T-helper 9 cell (primary cell): ENCODE measurements at regions not wholly inside any gene's neighbourhood (a gene's known extent, or its start where the extent isn't known, plus 50 kb on each side); places are given as distances from the start of the nearest gene placed in this dataset.

Experiments
- DNase-seq: peaks from one replicate; pipeline ENCODE4 v3.0.0-alpha.2; 2020

DNA sequence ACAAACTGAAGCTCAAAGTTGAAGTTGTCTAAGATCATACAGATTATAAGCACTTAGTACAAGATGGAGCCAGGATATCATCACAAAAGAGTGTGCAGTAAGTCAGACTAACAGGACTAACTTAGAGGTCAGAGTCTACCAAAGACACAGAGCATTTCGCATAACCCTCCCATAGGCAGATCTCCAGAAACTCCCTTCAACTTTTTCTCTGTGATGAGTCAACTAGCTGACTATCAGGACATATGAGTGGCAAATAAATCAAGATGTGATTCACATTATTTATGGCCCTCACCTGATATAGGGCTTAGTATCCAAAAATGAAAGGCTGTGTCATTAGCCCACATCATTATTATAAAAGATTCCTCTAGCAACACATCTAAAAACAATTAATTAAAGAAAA, 484.6 kb downstream of the GALC start:
- DNase-seq: no peak

DNA sequence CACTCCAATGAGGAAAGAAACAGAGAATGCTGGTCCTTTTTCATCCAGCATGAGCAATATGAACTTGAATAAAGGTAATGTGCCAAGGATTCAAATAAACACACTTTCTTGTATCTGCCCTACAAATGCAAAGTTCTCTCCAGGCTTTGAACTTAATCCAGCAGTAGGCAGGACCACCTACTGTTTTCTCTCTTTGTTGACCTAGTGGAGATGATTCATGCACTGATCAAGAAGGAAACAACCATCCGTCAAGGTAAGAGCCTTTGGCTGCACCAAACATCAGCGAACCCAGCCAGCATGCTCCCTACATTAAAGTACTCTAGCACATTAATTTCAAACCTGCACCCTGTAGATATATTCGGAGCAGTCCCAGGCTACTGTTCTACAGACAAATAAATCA, 489.3 kb downstream of the GALC start:
- DNase-seq: no peak

DNA sequence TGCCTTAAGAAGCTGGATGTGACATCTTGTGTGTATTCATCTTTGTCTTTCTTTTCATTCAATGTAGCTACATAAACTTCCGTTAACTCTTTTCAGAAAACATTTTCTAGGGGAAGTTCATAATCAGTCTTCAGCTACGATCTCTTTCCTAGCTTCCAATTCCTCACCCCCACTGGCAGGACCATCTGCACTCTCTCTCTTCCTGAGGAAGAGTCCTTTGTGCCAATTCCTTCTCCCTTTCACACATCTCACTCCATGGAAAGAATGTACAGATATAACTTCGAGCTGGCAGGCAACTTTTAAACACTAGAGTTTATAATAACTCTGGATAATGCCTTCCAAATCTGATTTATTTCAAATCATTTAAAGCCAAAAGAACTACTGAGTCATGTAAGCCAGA, 495.7 kb downstream of the GALC start:
- DNase-seq: no peak

DNA sequence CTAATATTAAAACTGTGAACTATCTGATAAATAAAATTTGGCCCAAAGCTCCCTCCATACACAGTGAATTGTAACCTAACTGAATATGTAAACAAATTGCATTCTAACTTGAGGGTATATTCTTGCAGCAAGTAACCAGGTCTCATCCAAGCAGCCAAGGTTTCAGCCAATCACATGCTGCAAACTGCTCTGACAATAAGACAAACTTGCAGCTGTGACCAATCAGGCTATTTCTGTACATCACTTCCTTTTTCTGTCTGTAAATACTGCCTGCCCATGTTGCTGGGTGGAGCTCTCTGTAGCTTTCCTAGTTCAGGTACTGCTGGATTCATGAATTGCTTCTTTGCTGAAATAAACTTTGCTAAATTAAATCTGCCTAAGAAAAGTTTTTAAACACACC, 499.0 kb downstream of the GALC start:
- no peak for DNase-seq

DNA sequence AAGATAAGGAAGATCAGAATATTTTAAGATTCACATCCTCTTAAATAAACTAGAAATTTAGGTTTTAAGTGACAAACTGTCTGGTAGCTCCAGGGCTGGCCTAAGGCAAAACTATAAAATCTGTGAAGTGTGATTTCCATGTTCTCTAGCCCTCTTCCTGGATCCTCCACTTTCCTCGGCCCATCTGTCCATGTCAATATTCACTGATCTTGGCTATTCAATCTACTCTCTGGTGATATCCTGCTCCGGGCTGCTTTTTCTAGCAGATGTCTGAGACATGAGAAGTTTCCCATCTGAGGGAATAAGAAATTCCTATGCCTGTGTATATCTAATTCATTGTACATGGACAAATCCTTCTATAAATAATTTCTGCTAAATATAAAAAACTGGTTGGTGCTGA, 500.4 kb downstream of the GALC start:
- no peak for DNase-seq

DNA sequence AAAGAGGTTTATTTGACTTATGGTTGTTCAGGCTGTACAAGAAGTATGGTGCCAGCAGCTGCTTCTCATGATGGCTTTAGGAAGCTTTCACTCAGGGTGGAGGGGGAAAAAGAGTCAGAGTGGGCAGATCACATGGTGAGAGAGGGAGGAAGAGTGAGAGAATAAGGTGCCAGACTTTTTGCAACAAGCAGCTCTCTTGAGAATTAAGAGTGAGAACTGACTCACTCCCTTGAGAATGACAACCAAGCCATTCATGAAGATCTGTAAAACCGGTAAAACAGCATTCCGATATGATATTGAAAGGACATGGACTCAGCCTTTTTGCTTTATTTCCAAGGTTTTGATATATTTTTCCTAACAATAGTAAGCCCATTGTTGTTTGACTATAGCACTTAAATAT, 501.2 kb downstream of the GALC start:
- DNase-seq: no peak

DNA sequence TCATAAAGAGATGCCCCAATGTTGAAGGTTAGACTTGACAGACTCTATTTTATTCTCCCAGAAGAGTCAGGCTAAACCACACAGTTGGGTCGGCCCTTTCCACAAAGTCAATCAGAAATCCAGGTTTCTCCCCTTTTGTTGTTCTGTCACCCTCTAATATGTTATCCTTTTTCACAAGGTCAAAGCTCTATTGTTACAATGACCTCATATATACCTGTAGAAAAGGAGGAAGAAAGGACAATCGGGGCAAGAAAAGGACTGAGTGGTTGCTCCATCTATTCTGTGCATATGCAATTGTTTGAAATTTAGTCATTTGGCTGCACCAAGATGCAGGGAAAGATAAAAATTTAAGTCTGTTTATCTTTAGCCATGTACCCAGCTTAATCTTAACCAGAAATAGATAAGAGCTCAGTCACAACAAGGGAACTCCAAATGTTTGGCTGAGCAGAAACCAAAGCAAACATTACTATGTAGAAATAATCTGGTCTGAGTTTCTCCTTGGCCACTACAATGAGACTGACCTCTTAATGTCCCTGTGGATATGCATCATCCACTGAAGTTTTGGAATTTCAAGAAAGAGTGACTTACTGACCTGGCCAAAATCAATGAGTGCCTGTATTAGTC, 503.7 kb downstream of the GALC start:
- DNase-seq: no peak

DNA sequence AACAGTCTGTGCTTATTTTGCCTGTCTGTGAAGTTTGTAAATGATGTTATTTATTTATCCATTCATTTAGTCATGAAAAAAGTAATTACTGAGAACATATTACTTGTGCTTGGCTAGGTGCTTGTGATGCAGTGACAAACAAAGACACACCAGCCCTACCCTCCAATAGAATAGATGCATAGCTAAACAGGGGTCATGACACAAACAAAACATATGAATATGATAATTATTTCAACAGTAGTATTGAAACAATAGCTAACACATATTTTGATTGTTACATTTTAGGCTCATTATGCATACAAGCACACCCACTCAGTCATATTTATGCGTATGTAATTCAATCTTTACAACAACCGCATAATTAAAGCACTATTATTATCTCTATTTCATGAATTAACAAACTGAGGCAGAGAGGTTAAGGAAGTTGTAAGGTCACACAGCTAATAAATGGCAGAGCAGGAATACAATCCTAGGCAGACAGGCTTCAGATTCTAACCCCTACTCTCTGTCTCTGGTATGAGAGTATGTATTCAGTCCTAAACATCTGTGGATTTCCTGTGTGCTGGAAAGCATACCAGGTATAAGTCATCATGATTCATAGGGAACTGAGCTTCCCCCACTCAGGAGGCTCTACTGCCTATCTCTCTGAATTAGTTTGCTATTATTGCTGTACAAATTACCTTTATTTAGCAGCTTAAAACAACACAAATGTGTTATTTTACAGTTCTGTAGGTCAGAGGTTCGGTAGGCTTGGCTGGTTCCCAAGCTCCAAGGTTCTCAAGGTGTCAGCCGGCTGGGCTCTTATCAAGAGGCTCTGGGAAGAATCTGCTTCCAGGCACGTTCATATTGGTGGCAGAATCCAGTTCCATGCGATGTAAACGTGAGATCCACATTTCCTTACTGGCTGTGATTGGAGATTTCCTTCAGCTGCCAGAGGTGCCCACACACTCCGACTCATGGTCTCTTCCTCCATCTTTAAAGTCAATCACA, 509.4 kb downstream of the GALC start:
- DNase-seq: no peak

DNA sequence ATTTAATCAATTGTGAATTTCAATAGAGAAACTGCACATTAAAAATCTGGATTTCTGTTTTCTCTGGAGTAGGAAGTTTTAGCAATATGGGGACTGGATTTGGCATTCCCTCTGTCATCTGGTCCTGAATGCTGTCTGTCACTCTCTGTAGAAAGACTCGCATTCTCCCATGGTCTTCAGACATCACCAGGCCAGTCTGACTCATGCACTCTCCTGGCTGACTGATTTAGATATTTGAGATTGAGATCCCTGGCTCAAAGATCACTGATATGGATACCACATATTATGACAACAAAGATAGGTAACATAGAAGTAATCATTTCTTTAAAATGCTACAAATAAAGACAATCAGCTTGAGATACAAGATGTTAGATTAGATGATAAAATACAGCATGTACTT, 524.5 kb downstream of the GALC start:
- no peak for DNase-seq

DNA sequence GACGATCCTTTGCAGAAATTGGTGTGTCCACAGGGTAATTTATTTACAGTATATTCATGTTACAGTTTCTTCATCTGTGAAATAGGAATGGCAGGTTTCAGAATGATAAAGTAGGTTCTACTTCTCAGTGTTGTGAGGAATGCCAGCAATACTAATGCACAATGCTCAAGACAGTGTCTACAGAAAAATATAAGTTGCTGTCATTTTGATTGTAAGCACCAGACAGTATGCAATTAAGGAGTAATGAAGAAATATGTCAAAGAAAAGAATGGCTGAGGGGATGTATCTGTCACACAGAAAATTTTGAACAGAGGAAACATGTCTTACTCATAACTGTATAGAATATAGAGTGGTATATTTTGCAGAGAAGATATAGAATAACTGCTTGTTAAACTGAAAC, 525.4 kb downstream of the GALC start:
- DNase-seq: no peak

DNA sequence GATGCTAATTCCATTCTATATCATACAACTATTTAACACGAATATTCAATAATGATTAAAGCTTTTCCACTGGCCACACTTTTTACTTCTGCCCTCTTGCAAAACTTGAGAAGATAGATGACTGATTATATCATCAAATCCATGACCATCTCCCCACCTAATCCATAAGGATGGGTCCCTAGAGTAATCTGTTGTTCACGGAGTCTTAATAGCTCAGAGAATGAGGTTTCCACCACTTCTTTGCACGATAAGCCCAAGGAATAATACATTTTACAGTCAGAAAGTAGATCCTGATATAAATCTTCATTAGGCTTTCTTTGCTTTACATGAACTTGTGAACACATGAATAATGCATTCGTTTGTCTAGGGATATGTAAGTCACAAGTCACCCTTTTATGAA, 527.2 kb downstream of the GALC start:
- no peak for DNase-seq

DNA sequence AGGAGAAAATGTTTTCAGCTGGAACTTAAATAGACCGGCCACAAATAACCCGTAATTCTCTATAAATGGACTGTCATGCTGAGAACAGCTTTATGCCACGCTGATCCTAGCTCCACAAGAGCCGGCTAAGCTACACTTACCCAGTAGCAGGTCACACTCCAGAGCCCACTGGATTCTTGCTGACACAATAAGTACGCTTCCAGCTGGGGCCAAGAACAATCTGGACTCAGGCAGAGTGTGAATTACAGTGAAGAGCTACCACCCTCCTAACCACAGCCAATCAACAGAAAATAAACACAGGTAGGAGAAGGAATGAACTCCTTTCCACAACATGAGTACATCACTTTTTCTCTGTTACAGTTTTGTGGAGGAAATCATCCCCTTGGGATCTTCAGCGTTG, 531.3 kb downstream of the GALC start:
- DNase-seq: no peak

DNA sequence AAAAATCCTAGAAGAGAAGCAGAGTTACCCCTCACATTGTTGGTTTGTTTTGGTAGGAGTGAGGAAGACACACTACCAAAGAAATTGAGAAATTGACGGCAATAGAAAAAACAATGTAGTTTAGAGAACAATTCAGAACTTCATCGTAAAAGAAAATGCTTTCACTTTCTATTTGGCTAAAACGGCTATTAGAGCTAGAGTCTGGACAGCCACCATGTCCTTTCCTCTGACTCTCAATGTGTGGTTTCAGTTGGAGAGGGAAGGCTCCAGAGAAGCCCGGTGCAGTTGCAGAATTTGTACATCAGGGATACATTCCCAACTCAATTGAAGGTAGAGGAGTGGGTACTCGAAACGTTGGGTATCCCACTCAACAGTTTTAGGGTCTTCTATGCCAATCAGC, 535.3 kb downstream of the GALC start:
- no peak for DNase-seq

DNA sequence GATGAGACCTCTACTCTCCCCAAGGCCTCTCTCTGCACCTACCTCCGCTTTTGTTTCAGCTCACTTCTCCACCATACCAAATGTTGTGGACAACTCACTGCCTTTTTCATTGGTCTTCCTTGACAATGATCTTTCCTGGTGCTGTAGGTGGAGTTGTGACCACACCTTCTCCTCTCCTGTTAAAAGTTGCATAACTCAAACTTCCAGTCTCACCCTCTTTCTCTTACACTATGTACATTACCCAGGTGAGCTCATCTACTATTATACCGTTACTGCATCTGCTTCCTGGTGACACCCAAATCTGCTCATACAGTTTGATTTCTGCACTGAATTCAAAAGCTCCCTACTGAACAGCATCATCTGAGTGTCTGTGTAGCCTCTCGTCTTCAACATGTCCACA, 542.8 kb downstream of the GALC start:
- DNase-seq: no peak

DNA sequence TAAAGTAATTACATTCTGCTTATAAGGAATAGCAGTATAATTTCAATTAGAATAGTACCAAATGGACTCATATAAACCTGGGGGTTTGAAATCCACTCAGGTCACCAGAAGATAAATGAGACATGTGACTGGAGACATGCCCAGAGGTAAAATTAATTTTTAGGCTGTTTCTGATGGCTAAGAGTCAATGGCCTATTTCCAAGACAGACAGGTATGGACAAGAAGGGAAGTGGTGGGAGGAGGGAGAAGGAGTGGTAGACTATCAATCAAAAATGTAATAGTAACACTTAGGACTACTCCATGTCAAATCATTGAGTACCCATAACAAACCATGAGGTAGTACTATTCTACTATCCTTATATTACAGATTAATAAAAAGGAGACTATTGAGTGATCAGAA, 544.0 kb downstream of the GALC start:
- no peak for DNase-seq

DNA sequence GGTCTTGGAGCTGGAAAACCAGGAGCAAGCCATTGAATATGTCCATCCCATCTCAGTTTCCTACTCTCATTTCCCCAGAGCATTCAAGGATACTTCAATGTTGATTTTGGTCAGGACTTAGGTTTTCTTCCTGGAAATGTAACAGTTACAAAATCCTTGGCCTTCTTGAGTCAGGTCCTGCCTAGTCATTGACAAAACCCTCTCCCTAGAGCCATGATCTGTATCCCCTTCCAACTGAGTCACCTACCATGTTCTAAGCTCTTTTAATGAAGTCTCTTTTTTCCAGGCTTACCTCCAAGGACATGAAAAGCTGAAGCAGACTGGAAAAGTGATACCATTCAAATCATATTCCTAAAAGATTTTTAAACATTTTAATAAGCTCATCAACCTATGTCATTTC, 549.2 kb downstream of the GALC start:
- DNase-seq: no peak

DNA sequence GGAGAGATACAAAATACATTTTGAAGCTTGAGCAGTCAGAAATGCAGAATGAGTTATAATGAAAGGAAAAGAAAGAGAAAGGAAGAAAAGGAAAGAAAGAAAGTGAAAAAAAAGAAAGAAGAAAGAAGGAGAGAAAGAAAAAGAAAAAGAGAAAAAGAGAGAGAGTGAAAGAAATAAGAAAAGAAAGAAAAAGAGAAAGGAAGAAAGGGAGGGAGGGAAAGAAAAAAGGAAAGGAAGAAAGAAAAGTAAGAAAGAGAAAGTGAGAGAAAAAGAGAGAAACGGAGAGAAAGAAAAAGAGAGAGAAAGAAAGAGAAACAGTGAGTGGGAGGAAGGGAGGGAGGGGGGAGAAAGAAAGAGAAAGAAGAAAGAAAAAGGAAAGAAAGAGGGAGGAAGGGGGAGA, 549.9 kb downstream of the GALC start:
- no peak for DNase-seq

DNA sequence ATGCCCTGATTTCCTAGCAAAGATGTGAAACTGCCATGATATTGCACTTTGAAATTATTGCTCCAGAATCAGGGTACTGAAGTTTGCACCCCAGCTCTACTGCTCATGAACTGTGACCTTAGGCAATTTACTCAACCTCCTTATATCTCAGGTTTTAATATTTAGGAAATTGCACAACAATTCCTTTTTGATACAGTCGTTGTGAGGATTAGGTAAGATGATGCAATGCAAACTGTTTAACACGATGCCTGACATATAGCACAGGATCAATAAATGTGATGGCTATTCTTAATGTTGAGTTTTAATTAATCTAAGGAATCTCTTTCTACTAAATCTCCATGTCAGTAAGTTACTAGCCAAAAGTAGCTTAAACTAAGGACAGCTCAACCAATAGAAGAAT, 555.8 kb downstream of the GALC start:
- DNase-seq: no peak

DNA sequence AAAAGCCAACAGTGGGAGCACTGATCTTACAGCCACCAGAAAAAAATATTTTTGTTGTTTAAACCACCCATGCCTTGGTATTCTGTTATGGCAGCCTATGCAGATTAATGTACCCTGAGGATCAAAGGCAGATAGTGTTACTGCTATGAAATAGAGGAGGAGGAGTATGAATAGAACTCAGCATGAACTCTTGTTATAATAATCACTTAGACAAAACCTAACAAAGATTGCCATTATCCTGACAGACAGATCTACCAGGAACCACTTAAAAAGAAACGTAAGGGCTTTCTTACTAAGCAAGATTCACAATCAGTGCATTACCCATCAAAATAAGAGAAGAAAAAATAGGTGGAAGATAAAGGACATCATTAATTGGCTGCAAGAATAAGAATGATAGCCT, 558.3 kb downstream of the GALC start:
- no peak for DNase-seq

DNA sequence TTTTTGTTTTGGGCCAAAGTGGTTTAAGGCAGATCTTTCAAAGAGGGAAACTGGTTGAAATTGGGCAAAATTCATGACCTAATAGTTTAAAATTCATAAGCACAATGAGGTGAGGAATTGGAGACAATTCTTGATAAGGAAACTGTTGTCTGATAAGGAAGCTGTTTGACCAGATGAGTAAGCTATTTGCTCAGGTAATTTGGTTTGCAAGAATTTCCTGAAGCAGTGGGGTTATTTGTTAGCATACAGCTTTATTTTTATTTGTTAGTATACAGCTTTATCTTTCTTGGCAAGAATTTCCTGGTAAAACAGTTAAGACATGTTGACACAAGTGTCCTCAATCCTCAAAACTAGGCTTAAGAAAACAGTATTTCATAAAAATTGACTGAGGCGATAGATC, 559.0 kb downstream of the GALC start:
- DNase-seq: no peak

DNA sequence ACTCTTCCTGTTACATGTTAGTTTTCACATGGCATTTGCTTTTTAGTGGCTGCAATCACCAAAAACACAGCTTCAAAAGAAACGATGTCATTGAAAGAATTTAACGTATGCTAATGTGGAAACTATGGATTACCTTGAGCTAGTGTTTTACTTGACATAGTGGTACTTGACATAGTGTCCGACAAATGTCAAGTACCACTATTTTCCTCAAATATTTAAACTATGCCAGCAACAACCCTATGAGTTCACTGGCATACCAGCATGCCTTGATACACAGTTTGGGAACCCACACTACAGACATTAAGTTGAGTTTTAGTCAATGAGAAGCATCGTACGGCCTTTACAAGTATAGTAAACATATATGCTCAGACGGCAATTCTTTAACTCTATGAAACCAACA, 560.3 kb downstream of the GALC start:
- no peak for DNase-seq

DNA sequence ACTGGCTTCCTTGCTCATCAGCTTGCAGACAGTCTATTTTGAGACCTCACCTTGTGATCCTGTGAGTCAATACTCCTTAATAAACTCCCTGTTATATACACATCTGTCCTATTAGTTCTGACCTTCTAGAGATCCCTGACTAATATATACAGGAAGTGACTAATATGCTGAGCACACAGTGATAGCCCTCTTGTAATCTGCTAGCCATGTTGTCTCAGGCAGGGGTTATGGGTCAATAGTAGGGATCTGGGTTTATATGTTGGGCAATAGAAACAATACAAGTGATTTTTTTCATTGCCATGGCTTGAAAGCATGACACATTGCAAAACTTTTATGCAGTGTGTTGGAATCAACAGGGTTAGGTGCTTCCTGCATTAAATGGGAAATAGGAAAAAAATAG, 562.2 kb downstream of the GALC start:
- no peak for DNase-seq

DNA sequence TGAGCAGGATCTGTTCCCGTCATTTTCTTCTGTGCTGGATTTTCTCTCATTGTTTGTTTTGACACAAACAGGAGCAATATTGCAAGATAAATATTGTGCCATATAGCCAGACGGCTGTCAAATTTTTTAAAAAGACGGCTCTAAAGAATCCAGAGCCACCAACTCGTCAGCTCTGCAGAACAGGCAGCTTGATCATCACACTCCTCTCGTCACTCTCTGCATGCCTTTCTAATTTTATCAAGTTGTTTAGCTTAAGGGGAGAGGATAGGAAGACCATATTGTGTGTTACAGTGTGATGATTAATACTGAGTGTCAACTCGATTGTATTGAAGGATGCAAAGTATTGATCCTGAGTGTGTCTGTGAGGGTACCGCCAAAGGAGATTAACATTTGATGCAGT, 562.8 kb downstream of the GALC start:
- no peak for DNase-seq

DNA sequence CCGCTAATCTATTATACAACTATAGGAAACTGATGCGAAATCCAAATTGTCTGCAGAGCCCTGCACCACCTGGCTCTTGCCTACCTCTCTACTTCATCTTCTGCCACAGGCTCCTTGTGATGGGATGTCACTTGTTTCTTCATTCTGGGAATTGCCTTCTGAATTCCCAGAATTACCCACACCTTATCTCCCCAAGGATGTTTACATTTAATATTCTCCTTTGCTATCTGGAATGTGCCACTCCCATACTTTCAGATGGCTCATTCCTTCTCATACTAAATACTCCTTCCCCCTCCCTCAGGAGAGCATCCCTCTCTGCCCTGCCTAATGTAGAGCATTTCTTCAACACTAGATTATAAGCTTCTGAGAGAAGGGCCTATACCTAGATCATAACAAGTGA, 573.1 kb downstream of the GALC start:
- no peak for DNase-seq

DNA sequence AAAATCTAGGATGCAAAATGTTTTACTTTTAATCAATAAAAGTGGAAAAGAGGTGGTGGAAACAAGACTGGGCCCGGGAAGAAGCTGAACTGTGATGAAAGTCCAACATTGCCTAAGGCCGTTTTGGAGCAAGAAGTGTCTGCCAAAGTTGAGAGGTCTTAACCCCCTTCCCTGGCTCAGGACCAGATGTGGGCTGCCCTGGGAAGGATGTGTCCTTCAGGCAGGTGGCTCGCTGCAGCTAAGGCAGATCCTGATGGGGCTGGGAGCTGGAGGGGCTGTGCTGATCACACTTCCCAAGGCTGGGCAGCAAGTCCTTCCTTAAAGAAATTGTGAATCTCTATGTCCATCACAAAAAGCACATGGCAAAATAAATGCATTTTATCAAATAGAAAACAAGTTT, 581.6 kb downstream of the GALC start:
- DNase-seq: no peak
